ENCODE measurements at regions not wholly inside any gene's neighbourhood (a gene's known extent, or its start where the extent isn't known, plus 50 kb on each side); places are given as distances from the start of the nearest gene placed in this dataset.

GRCh38 chr5:23649594-23649993 is 142.2 kb downstream of the PRDM9 start:
- ATAC-seq (replicated peaks) (no peak), DNase-seq (no peak)
- no peaks in the 10 kb centered on the region for H3K27me3 Mint-ChIP-seq
- H3K36me3 Mint-ChIP-seq, result no peaks in the 10 kb centered on the region
- H3K4me3 Mint-ChIP-seq, result no peak overlapping the region
- H3K4me1 Mint-ChIP-seq, result no peaks in the 10 kb centered on the region
- H3K27ac Mint-ChIP-seq, result no peak overlapping the region
- H3K9me3 Mint-ChIP-seq, result peaks cover 5 to 10% of the 10 kb centered on the region in 2 donors

- Mint-ChIP-seq H3K27ac (no peak overlapping the region), H3K4me1 (no peaks in the 10 kb centered on the region), H3K4me3 (no peak overlapping the region), H3K36me3 (no peaks in the 10 kb centered on the region), H3K9me3 (peaks cover 0 to 4% of the 10 kb centered on the region in 2 donors), H3K27me3 (no peaks in the 10 kb centered on the region)
- DNase-seq (no peak), ATAC-seq (replicated peaks) (no peak)
Observed at GRCh38 chr5:23655674-23656073, 148.3 kb downstream of the PRDM9 start.

GRCh38 chr5:23675456-23675855 is 168.0 kb downstream of the PRDM9 start:
- H3K27me3 Mint-ChIP-seq, result no peaks in the 10 kb centered on the region
- peaks cover 4 to 5% of the 10 kb centered on the region in 2 donors for H3K9me3 Mint-ChIP-seq
- no peak for DNase-seq
- no peaks in the 10 kb centered on the region for H3K36me3 Mint-ChIP-seq
- H3K4me3 Mint-ChIP-seq, result no peak overlapping the region
- ATAC-seq (replicated peaks), result no peak
- no peaks in the 10 kb centered on the region for H3K4me1 Mint-ChIP-seq
- H3K27ac Mint-ChIP-seq, result no peak overlapping the region

GRCh38 chr5:23677996-23678395 is 170.6 kb downstream of the PRDM9 start:
- Mint-ChIP-seq H3K4me3 (no peak overlapping the region), H3K27ac (no peak overlapping the region), H3K9me3 (peaks cover 0 to 6% of the 10 kb centered on the region in 2 donors), H3K36me3 (no peaks in the 10 kb centered on the region), H3K4me1 (no peaks in the 10 kb centered on the region), H3K27me3 (no peaks in the 10 kb centered on the region)
- no peak for ATAC-seq (replicated peaks)
- DNase-seq, result no peak

- ATAC-seq (replicated peaks) (no peak), DNase-seq (no peak)
- Mint-ChIP-seq H3K4me1 (no peaks in the 10 kb centered on the region), H3K4me3 (no peak overlapping the region), H3K9me3 (peaks cover 0 to 8% of the 10 kb centered on the region in 2 donors), H3K27ac (no peak overlapping the region), H3K36me3 (no peaks in the 10 kb centered on the region), H3K27me3 (no peaks in the 10 kb centered on the region)
Observed at GRCh38 chr5:23684103-23684502, 176.7 kb downstream of the PRDM9 start.

GRCh38 chr5:23703940-23704855 is 196.8 kb downstream of the PRDM9 start:
- no peak for DNase-seq
- H3K4me1 Mint-ChIP-seq, result no peaks in the 10 kb centered on the region
- no peak overlapping the region for H3K27ac Mint-ChIP-seq
- H3K4me3 Mint-ChIP-seq, result no peak overlapping the region
- no peaks in the 10 kb centered on the region for H3K27me3 Mint-ChIP-seq
- no peaks in the 10 kb centered on the region for H3K9me3 Mint-ChIP-seq
- no peak for ATAC-seq (replicated peaks)
- no peaks in the 10 kb centered on the region for H3K36me3 Mint-ChIP-seq

- H3K36me3 Mint-ChIP-seq, result no peaks in the 10 kb centered on the region
- H3K4me1 Mint-ChIP-seq, result peaks cover 0 to 3% of the 10 kb centered on the region in 2 donors
- H3K27me3 Mint-ChIP-seq, result no peaks in the 10 kb centered on the region
- DNase-seq, result no peak
- no peak for ATAC-seq (replicated peaks)
- H3K27ac Mint-ChIP-seq, result no peak overlapping the region
- H3K4me3 Mint-ChIP-seq, result no peak overlapping the region
- H3K9me3 Mint-ChIP-seq, result peaks cover 3 to 6% of the 10 kb centered on the region in 2 donors
Observed at GRCh38 chr5:23717486-23717885, 210.1 kb downstream of the PRDM9 start.

GRCh38 chr5:23718564-23718963 is 211.2 kb downstream of the PRDM9 start:
- peaks cover 0 to 3% of the 10 kb centered on the region in 2 donors for H3K4me1 Mint-ChIP-seq
- no peak overlapping the region for H3K4me3 Mint-ChIP-seq
- H3K36me3 Mint-ChIP-seq, result no peaks in the 10 kb centered on the region
- no peak for ATAC-seq (replicated peaks)
- H3K9me3 Mint-ChIP-seq, result peaks cover 1 to 2% of the 10 kb centered on the region in 2 donors
- DNase-seq, result no peak
- no peaks in the 10 kb centered on the region for H3K27me3 Mint-ChIP-seq
- no peak overlapping the region for H3K27ac Mint-ChIP-seq

- Mint-ChIP-seq H3K36me3 (no peaks in the 10 kb centered on the region), H3K4me3 (peak overlapping the region in 1 of 2 donors; percentile 30), H3K27ac (no peak overlapping the region), H3K4me1 (peaks cover 0 to 3% of the 10 kb centered on the region in 2 donors), H3K27me3 (no peaks in the 10 kb centered on the region), H3K9me3 (peaks cover 0 to 2% of the 10 kb centered on the region in 2 donors)
- peak in 1 of 2 donors; percentile 21 for ATAC-seq (replicated peaks)
- DNase-seq, result no peak
Observed at GRCh38 chr5:23721336-23721735, 213.9 kb downstream of the PRDM9 start.

GRCh38 chr5:23727271-23727670 is 219.9 kb downstream of the PRDM9 start:
- Mint-ChIP-seq H3K4me3 (no peak overlapping the region), H3K27ac (no peak overlapping the region), H3K36me3 (no peaks in the 10 kb centered on the region), H3K4me1 (no peaks in the 10 kb centered on the region), H3K9me3 (peaks cover 3 to 4% of the 10 kb centered on the region in 2 donors), H3K27me3 (no peaks in the 10 kb centered on the region)
- DNase-seq, result no peak
- ATAC-seq (replicated peaks), result no peak

GRCh38 chr5:23730023-23730422 is 222.6 kb downstream of the PRDM9 start:
- Mint-ChIP-seq H3K27ac (no peak overlapping the region), H3K4me3 (no peak overlapping the region), H3K36me3 (no peaks in the 10 kb centered on the region), H3K27me3 (no peaks in the 10 kb centered on the region), H3K9me3 (peaks cover 6 to 7% of the 10 kb centered on the region in 2 donors), H3K4me1 (no peaks in the 10 kb centered on the region)
- DNase-seq, result no peak
- ATAC-seq (replicated peaks), result no peak

GRCh38 chr5:23740029-23740428 is 232.6 kb downstream of the PRDM9 start:
- no peaks in the 10 kb centered on the region for H3K36me3 Mint-ChIP-seq
- H3K9me3 Mint-ChIP-seq, result no peaks in the 10 kb centered on the region
- ATAC-seq (replicated peaks) (no peak), DNase-seq (no peak)
- H3K4me3 Mint-ChIP-seq, result no peak overlapping the region
- H3K4me1 Mint-ChIP-seq, result no peaks in the 10 kb centered on the region
- no peak overlapping the region for H3K27ac Mint-ChIP-seq
- no peaks in the 10 kb centered on the region for H3K27me3 Mint-ChIP-seq

GRCh38 chr5:23742701-23743100 is 235.3 kb downstream of the PRDM9 start:
- DNase-seq, result no peak
- no peak for ATAC-seq (replicated peaks)
- no peaks in the 10 kb centered on the region for H3K36me3 Mint-ChIP-seq
- no peak overlapping the region for H3K27ac Mint-ChIP-seq
- no peaks in the 10 kb centered on the region for H3K4me1 Mint-ChIP-seq
- H3K9me3 Mint-ChIP-seq, result no peaks in the 10 kb centered on the region
- H3K4me3 Mint-ChIP-seq, result no peak overlapping the region
- H3K27me3 Mint-ChIP-seq, result no peaks in the 10 kb centered on the region

- H3K36me3 Mint-ChIP-seq, result no peaks in the 10 kb centered on the region
- peaks cover 0 to 3% of the 10 kb centered on the region in 2 donors for H3K9me3 Mint-ChIP-seq
- no peak overlapping the region for H3K27ac Mint-ChIP-seq
- no peak overlapping the region for H3K4me3 Mint-ChIP-seq
- no peak for DNase-seq
- no peaks in the 10 kb centered on the region for H3K27me3 Mint-ChIP-seq
- H3K4me1 Mint-ChIP-seq, result no peaks in the 10 kb centered on the region
- ATAC-seq (replicated peaks), result no peak
Observed at GRCh38 chr5:23755906-23756305, 248.5 kb downstream of the PRDM9 start.

- no peak for DNase-seq
- Mint-ChIP-seq H3K9me3 (no peaks in the 10 kb centered on the region), H3K36me3 (no peaks in the 10 kb centered on the region), H3K4me1 (no peaks in the 10 kb centered on the region), H3K27ac (no peak overlapping the region), H3K27me3 (no peaks in the 10 kb centered on the region), H3K4me3 (no peak overlapping the region)
- ATAC-seq (replicated peaks), result no peak
Observed at GRCh38 chr5:23756779-23757178, 249.4 kb downstream of the PRDM9 start.
